PC-9 (cell line): ENCODE measurements at regions not wholly inside any gene's neighbourhood (a gene's known extent, or its start where the extent isn't known, plus 50 kb on each side); places are given as distances from the start of the nearest gene placed in this dataset.

Experiments
- BruUV-seq: library from RNA; stranded (reverse); fragments of 400-500 nt; replicated peaks from 2 replicates; lab custom pipeline; 2021; lab: Mats Ljungman, UMichigan
- CTCF ChIA-PET: fragments of 300-600 bp; sonication (Branson Sonifier 250); formaldehyde crosslinking; loops from one replicate; lab custom pipeline; 2022; ENCODE audit warnings: antibody characterized with exemption; lab: Charles Lee
- POLR2A ChIA-PET: fragments of 300-600 bp; sonication (Branson Sonifier 250); formaldehyde crosslinking; loops from one replicate; lab custom pipeline; 2022; ENCODE audit warnings: antibody characterized with exemption; ENCODE audit not compliant: unreplicated experiment; lab: Charles Lee
- DNase-seq, 2 experiments: peaks; one replicate each; pipeline versions ENCODE4 v3.0.0 to v3.0.0-alpha.2; 2015 to 2022; ENCODE audit warnings: mixed read lengths in 1 of 2
- H2AFZ ChIP-seq: fragments of 200-600 bp; sonication (generic); 2 replicates; pipeline ENCODE4 v1.8.1; 2017; ENCODE audit warnings: antibody characterized with exemption
- H3F3A ChIP-seq: fragments of 200-600 bp; sonication (generic); 2 replicates; pipeline ENCODE4 v1.8.1; 2017; ENCODE audit warnings: antibody characterized with exemption, mild to moderate bottlenecking, low read depth; ENCODE audit not compliant: insufficient read depth
- H3K27ac ChIP-seq: fragments of 200-600 bp; sonication (generic); 2 replicates; pipeline ENCODE4 v1.6.1; 2016; ENCODE audit warnings: mixed run types
- H3K27me3 ChIP-seq: fragments of 200-600 bp; sonication (generic); 2 replicates; pipeline ENCODE4 v1.6.1; 2016; ENCODE audit warnings: low read depth, mixed run types; ENCODE audit not compliant: insufficient read depth
- H3K36me3 ChIP-seq: fragments of 200-600 bp; sonication (generic); 2 replicates; pipeline ENCODE4 v1.6.1; 2016; ENCODE audit warnings: low read depth, mixed run types
- H3K4me1 ChIP-seq: fragments of 200-600 bp; sonication (generic); replicated peaks from 2 replicates; pipeline ENCODE4 v1.6.1; 2016; ENCODE audit warnings: mixed run types; ENCODE audit not compliant: insufficient read depth
- H3K4me2 ChIP-seq: fragments of 200-600 bp; sonication (generic); 2 replicates; pipeline ENCODE4 v1.6.1; 2017; ENCODE audit warnings: mixed run types
- H3K4me3 ChIP-seq: fragments of 200-600 bp; sonication (generic); 2 replicates; pipeline ENCODE4 v1.6.1; 2016; ENCODE audit warnings: mixed run types
- H3K79me2 ChIP-seq: fragments of 200-600 bp; sonication (generic); 2 replicates; pipeline ENCODE4 v1.6.1; 2017; ENCODE audit warnings: low read depth, mixed run types
- H3K9me2 ChIP-seq: fragments of 200-600 bp; sonication (generic); 2 replicates; pipeline ENCODE4 v1.8.1; 2017; ENCODE audit warnings: mild to moderate bottlenecking; ENCODE audit not compliant: insufficient read depth
- H3K9me3 ChIP-seq: fragments of 200-600 bp; sonication (generic); 2 replicates; pipeline ENCODE4 v1.8.1; 2016; ENCODE audit warnings: low read depth; ENCODE audit not compliant: insufficient read depth
- H4K20me1 ChIP-seq: fragments of 200-600 bp; sonication (generic); 2 replicates; pipeline ENCODE4 v1.8.1; 2017; ENCODE audit not compliant: insufficient read depth
- EZH2 ChIP-seq: fragments of 200-600 bp; sonication (generic); IDR thresholded peaks from 2 replicates; pipeline ENCODE4 v1.8.0; 2017; ENCODE audit warnings: antibody characterized with exemption, low read depth
- intact Hi-C: fragments of 100-400 bp; cut with micrococcal nuclease; formaldehyde crosslinking; loops from one replicate; pipeline ENCODE4 v1.10.0; 2022; ENCODE audit not compliant: unreplicated experiment
- TF ChIP-seq, protein P1 (sequence below): fragments of 200-600 bp; sonication (generic); conservative IDR thresholded peaks from 2 replicates; pipeline ENCODE4 v1.6.1; 2017; ENCODE audit warnings: mixed run types, antibody characterized with exemption, mild to moderate bottlenecking, moderate library complexity

DNA sequence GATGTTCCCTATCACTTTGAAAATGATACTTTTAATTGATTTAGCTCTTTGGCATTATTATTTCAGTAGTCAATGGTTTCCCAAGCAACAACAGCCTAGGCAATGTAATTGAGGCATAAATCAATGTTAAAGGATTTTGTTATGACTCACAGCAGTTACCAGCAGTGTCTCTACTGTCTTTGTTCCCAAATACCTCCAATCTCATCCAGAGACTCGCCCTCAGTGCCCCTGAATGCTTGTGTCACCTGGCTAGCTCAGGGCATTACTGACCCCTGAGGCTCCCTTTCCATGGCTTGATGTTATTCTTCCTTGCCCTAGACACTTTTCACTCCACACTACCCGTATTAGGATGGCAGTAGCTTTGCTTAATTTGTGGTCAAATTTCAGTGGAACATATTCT lies 227.2 kb downstream of the SQOR start:
- TF ChIP-seq EZH2, result no peak
- TF ChIP-seq, protein P1, sequence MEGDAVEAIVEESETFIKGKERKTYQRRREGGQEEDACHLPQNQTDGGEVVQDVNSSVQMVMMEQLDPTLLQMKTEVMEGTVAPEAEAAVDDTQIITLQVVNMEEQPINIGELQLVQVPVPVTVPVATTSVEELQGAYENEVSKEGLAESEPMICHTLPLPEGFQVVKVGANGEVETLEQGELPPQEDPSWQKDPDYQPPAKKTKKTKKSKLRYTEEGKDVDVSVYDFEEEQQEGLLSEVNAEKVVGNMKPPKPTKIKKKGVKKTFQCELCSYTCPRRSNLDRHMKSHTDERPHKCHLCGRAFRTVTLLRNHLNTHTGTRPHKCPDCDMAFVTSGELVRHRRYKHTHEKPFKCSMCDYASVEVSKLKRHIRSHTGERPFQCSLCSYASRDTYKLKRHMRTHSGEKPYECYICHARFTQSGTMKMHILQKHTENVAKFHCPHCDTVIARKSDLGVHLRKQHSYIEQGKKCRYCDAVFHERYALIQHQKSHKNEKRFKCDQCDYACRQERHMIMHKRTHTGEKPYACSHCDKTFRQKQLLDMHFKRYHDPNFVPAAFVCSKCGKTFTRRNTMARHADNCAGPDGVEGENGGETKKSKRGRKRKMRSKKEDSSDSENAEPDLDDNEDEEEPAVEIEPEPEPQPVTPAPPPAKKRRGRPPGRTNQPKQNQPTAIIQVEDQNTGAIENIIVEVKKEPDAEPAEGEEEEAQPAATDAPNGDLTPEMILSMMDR, result no peak
- no peak overlapping the region for H3K4me2 ChIP-seq
- H2AFZ ChIP-seq, result no peak overlapping the region
- H3K9me2 ChIP-seq, result no peaks in the 10 kb centered on the region
- H3K27ac ChIP-seq, result no peak overlapping the region
- H3K4me1 ChIP-seq, result no peaks in the 10 kb centered on the region
- H3F3A ChIP-seq, result no peaks in the 10 kb centered on the region
- ChIA-PET CTCF (no interaction called here), POLR2A (no interaction called here)
- no peaks in the 10 kb centered on the region for H3K36me3 ChIP-seq
- no peaks in the 10 kb centered on the region for H3K27me3 ChIP-seq
- H4K20me1 ChIP-seq, result no peaks in the 10 kb centered on the region
- no peak for DNase-seq
- no peaks in the 10 kb centered on the region for H3K79me2 ChIP-seq
- no peaks in the 10 kb centered on the region for H3K9me3 ChIP-seq
- intact Hi-C loops, result no loop called here
- no peak overlapping the region for H3K4me3 ChIP-seq
- BruUV-seq, result no TSS peak

DNA sequence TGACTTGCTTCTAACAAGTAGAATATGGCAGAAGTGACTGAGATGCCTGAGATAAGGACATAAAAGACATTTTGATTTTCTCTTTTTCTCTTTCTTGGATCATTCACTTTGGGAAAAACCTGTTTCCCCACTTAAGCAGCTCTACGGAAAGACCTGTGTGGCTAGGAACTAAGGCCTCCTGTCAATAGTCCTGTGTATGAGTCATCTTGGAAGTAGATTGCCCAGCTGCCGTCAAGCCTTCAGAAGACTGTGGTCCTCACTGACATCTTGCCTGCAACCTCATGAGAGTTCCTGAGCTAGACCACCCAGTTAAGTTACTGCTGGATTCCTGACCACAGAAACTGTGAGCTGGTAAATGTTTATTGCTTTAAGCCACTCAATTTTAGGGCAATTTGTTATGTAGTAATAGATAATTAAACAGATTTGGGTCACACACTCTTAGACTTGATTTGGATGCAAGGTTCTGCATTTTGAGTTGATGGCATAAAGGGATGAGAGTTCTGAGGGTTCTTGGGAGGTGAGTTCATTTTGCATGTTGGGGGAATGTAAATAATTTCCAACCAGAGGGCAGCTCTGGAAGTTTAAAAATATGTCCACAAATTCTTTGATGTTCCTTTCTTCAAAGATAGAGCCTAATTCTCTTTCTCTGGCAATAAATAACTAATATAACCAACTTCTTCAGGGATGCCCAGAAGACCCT lies 229.2 kb downstream of the SQOR start:
- no peaks in the 10 kb centered on the region for H3K4me1 ChIP-seq
- POLR2A ChIA-PET, result no interaction called here
- H3K36me3 ChIP-seq, result no peaks in the 10 kb centered on the region
- H3K79me2 ChIP-seq, result no peaks in the 10 kb centered on the region
- no peak overlapping the region for H3K4me3 ChIP-seq
- intact Hi-C loops, result no loop called here
- CTCF ChIA-PET, result no interaction called here
- TF ChIP-seq EZH2, result no peak
- TF ChIP-seq, protein P1, result no peak
- BruUV-seq, result no TSS peak
- H4K20me1 ChIP-seq, result no peaks in the 10 kb centered on the region
- H3K4me2 ChIP-seq, result no peak overlapping the region
- H3F3A ChIP-seq, result no peaks in the 10 kb centered on the region
- DNase-seq, result peak; percentile 43 to 72
- no peaks in the 10 kb centered on the region for H3K9me2 ChIP-seq
- no peaks in the 10 kb centered on the region for H3K9me3 ChIP-seq
- no peaks in the 10 kb centered on the region for H3K27me3 ChIP-seq
- H2AFZ ChIP-seq, result no peak overlapping the region
- H3K27ac ChIP-seq, result no peak overlapping the region

DNA sequence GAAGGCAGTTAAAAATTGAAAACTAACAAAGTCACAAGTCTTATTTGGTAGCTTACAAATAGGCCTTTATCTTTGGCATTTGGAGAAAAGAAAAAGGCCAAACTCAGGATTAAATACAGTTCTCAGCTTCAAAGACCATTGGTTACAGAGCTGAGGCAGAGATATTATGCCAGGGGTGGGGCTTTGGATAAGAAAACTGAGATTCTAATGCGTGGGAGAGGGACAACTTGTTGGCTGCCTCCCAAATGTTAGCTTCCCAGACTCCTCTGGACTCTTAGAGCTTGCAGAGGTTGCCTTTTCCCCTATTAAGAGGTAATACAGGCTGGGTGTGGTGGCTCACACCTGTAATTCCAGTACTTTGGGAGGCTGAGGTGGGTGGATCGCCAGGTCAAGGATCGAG lies 231.8 kb downstream of the SQOR start:
- no peak overlapping the region for H3K27ac ChIP-seq
- no TSS peak for BruUV-seq
- no peaks in the 10 kb centered on the region for H3K36me3 ChIP-seq
- CTCF ChIA-PET, result no interaction called here
- no peaks in the 10 kb centered on the region for H3K9me3 ChIP-seq
- no peaks in the 10 kb centered on the region for H3K9me2 ChIP-seq
- intact Hi-C loops, result no loop called here
- H3F3A ChIP-seq, result no peaks in the 10 kb centered on the region
- POLR2A ChIA-PET, result no interaction called here
- H3K4me3 ChIP-seq, result no peak overlapping the region
- no peaks in the 10 kb centered on the region for H3K79me2 ChIP-seq
- no peak for DNase-seq
- no peak for TF ChIP-seq EZH2
- TF ChIP-seq, protein P1, result no peak
- H4K20me1 ChIP-seq, result no peaks in the 10 kb centered on the region
- H3K4me1 ChIP-seq, result 0 out of 2 replicates have a peak, but pooled peaks cover 6% of the 10 kb centered on the region
- H2AFZ ChIP-seq, result no peak overlapping the region
- no peak overlapping the region for H3K4me2 ChIP-seq
- no peaks in the 10 kb centered on the region for H3K27me3 ChIP-seq
